HG03139 (cell line): ENCODE measurements at regions not wholly inside any gene's neighbourhood (a gene's known extent, or its start where the extent isn't known, plus 50 kb on each side); places are given as distances from the start of the nearest gene placed in this dataset.
"Not testable (repeated sequence)": the region's sequence is repeated elsewhere in the genome, so short reads cannot be mapped to it uniquely, and the experiment has no call there.

Experiments
- ATAC-seq: cut with Tn5 transposase; IDR thresholded peaks from one replicate; pipeline ENCODE4 v1.9.1; 2021; ENCODE audit not compliant: unreplicated experiment

DNA sequence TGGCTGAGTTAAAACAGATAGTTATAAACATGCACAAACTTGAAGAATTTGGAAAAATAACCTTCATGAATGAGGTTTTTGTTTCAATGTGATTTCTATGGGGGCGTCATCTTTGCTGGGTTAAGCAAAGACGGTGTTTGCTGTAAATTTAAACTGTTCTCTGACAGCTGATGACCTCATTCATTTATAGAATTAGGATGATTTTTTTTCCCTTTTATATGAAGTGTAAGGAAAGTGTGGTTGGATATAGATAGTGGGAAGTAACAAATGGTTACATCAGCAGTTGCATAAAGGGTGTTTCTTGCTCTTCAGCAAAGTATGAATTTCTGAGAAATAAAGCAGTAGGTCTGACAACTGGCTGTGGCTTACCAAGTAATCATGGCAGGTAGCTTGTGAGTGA lies 137.2 kb upstream of the CENPW start:
- no peak for ATAC-seq

DNA sequence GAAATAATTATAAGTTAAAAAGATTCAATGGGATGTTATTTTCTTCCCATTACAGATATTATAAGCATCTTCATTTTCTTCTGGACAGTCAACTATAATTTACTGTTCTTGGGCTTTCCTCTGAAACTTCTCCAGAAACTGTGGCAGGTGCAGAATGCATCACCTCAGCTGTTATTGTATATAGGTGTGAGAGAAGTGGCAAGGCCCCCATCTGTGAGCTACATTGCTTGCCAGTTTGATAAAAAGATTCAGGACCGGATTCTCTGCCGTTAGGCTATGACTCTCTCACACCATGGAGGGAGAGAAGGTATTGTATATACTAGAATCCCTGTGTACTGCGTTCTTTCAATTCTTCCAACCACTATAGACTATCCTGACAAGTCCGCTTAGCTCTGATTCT lies 135.8 kb upstream of the CENPW start:
- ATAC-seq = no peak

DNA sequence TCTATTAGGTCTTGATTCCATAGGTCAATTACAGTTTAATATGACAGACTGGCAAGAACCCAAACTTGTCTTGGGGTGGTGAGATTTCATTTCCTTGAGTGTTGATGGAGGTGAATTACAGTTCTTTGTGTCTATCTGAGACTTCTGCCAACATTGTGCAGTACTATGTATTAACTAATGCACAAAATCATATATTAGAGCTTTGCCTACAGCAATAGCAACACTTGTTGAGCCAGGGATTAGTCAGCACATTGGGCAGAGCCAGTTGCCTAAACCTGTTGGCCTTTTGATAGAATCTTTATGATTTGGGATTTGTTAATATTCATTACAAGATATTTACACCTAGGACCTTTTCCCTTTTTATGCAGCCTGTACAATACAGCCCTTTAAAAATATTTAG lies 135.3 kb upstream of the CENPW start:
- ATAC-seq = no peak

DNA sequence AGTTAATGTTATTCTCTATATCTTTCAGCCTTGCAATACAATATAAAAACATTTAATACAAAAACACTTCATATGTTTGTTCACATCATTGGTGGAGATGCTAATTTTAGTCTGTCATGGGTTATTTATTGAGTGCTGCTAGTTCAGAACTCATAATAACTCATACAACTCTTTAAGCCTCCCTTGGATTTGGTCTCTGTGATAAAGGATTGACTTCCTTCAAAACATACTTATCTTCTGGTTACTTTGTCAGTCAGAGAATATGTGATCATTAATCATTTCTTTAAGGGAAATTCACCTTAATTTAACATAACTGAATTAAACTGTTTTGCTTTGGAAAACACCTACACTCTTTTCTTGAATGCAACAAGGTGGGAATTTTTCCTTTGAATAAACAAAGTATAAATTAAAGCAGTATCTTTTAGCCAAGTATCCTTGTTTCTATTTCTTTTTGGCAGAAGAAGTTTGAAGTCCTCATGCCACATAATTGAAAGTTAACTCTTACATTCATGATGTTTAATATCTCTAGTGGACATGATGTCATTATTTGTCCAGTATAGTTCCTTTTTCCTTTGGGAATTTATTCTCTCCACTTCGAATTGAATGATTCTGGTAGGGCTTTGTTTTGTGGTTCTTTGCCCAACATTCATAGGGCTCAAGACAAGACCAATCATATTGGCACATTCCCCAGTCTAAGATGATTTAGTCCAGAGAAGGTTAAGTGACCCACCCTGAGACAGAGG lies 133.2 kb upstream of the CENPW start:
- ATAC-seq = no peak

DNA sequence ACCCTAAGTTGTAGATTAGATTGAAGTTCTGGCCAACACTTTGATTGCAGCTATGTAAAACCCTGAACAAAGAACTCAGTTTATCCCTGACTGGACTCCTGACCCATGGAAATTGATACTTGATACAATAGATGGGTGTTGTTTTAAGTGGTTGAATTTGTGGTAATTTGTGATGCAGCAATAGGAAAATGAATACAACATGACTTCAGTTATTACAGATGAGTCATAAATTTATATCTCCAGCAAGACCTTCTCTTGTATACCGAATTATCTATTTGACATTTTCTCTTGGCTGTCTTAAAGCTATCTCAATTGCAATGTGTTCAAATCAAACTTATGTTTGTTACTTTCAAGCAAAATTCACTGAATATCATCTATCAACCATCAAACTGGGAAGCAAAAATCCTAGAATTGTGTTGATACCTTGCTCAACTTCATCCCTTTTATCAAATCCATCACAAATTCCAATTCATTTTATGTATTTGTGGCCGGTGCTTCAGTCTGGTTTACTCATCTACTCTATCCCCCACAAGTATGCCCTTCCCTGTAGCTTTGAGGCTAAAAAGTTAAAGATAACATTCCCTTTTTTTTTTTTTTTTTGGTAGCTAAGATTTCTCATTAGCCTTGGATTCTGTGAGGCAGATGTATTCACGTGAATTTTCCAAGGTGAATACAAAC lies 129.4 kb upstream of the CENPW start:
- ATAC-seq = no peak

DNA sequence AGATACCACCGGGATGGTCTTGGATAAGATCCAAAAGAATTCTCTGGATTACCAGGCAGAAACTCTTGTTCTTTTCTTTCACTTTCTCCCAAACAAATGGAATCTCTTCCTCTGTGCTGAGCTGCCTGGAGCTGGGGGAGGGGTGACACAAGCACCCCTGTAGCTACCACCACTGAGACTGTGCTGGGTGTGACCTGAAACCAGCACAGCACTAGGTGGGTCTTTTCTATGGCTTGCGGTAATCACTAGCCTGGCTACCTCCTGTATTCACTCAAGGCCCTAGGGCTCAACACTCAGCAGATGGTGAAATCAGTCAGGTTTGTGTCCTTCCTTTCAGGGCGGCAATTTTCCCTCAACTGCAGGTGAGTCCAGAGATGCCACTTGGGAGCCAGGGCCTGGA lies 122.4 kb upstream of the CENPW start:
- no peak for ATAC-seq

DNA sequence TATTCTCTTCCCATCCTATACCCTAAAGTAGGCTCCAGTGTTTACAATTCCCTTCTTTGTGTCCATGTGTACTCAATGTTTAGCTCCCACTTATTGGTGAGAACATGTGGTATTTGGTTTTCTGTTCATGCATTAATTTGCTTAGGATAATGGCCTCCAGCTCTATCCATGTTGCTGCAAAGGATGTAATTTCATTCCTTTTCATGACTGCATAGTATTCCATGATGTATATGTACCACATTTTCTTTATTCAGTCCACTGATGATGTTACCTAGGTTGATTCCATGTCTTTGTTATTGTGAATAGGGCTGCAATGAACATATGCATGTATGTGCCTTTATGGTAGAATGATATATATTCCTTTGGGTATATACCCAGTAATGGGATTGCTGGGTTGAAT lies 119.0 kb upstream of the CENPW start:
- not testable (repeated sequence) for ATAC-seq

DNA sequence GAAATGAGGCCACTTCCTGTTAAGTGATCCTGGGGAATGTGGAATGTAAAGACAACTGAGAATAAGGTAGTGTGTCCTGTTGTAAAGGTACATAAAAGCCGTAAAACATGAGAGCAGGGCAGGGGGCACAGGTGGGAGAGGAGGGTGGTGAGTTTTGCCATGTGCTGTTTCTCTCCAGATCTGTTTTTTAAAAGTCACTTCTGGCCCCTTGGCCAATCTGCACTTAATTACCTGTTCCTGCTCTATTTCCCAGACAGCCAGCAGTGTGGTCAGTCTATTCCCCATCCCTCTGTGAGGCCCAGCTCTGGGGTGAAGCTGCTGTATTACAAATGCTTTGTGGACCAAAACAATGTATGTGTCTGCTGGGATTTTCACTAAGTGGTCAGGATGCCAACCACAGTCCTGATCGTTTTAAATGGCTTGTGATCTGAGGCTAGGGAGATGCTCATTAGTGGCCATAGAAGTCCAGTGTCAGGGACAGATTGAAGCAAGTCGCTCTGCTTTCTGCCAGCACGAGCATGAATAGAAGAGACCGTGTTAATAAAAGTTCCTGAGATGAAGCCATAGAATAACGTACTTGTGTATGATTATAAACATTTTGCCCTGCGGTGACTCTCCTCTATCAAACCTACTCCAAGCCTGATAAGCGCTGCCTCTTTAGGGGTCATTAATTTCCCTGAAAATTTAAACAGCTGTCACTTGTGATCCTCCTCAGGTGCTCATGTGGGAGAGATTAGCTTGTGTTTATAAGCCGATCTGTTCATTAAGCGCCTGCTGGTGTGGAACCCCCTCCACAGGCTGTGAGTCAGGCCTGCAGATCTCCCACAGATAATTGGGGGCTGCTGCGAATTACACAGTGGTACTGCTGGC lies 111.8 kb upstream of the CENPW start:
- ATAC-seq = no peak

DNA sequence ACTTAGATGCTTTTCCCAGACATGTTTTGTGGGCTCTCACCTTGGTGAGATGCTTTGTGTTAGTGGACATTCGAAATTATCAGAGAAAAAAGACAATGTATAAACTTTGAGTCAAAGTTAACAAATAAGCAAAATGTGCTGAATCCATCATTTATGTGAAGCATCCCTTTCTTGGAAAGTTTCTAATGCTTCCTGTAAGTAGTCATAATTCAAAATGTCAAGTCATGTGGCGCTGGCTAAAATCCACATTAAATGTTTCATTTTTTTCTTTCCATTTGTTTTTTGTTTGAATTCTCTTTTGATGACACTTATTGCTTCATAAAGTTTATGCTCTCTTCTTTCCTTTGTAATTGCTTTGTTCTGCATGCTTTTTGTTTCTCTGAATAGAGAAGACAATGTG lies 107.2 kb upstream of the CENPW start:
- ATAC-seq = no peak

DNA sequence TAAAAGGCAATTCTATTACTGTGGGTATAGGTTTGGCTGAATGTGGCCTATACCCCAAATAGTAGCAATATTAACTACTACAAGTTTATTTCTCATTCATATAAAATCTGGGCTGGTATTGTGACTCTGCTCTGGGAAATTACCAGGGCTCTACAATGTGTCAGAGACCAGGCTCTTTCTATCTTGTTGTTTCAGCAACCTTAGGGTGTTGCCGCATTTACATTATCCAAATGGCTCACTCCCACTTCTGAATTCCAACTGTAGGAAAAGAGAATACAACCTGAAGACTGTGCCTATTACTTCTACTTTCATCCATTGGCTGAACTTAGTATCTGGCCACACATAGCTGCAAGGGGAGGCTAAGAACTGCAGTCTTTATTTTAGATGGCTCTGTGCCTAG lies 106.7 kb upstream of the CENPW start:
- no peak for ATAC-seq

DNA sequence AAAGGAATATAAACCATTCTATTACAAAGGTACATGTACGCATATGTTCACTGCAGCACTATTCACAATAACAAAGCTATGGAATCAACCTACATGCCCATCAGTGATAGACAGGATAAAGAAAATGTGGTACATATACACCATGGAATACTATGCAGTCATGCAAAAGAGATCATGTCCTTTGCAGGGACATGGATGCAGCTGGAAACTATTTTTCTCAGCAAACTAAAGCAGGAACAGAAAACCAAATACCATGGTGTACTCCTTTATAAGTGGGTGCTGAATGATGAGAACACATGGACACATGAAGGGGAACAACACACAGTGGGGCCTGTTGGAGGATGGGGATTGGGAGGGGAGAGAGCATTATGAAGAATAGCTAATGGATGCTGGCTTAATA lies 104.6 kb upstream of the CENPW start:
- ATAC-seq = no peak

DNA sequence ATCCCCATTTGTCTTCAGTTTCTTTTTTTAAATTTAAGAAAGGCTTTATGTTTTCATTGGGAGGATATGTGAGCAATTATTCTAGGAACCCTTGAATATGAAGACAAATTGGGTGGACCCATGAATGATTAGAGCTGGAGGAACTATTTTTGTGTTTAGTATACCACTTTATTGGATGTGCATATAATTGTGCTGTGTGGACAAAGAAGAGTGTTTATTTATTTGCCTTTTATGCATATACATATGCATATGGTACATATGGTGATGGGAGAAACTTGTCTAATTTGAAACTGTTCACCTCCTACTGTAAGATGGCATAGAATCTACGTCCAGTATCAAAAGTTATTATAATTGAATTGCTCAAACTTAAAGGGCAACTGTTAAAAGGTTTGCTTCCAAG lies 94.8 kb upstream of the CENPW start:
- ATAC-seq = no peak

DNA sequence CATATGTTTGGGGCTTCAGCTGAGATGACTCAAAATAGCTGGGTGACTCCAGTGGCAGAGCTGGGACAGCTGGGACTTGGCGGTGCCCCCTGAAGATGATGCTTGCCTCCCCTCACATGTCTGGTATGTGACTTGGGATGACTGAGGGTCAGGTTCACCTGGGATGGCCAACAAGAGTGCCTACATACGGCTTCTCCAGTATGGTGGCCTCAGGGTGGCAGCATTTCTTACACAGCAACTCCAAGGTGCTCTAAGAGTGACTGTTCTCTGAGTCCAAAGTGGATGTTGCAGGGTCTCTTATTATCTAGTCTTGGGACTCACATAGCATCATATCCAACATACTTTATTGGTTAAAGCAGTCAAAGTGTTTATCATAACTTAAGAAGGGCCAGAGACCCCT lies 87.8 kb upstream of the CENPW start:
- ATAC-seq = no peak

DNA sequence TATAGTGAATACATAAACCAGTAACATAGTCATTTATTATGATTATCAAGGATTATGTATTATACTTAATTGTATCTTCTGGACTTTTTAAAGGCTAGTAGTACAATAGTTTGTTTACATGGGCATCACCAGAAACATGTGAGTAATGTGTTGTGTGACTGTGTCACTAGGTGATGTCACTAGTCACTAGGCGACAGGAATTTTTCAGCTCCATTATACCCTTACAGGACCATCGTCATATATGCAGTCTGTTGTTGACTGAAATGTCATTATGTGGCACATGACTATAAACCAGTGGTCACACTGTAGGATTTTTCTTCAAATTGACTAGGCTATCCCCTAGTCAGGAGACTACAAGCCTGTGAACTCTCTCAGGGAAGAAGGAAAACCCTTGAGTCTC lies 86.5 kb upstream of the CENPW start:
- ATAC-seq = no peak

DNA sequence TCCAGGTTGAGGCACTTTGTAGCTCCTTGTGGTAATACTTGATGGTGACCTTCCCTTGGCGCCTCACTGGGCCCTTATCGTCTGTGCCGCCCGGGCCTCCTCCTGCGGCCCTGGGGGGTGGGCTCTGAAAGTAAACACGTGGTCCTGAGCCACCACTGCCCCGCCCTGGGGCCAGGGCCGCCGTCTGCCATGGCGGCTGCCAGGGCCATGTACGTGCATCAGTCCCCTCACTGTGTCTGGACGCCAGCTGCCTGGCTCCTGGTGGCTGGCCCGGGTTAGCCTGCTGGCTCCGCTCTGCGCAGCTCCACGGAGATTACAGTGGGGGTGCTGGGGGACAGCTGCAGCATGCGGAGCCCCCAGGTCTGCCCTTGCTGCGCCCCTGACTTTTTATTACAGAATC lies 81.8 kb upstream of the CENPW start:
- ATAC-seq = no peak

DNA sequence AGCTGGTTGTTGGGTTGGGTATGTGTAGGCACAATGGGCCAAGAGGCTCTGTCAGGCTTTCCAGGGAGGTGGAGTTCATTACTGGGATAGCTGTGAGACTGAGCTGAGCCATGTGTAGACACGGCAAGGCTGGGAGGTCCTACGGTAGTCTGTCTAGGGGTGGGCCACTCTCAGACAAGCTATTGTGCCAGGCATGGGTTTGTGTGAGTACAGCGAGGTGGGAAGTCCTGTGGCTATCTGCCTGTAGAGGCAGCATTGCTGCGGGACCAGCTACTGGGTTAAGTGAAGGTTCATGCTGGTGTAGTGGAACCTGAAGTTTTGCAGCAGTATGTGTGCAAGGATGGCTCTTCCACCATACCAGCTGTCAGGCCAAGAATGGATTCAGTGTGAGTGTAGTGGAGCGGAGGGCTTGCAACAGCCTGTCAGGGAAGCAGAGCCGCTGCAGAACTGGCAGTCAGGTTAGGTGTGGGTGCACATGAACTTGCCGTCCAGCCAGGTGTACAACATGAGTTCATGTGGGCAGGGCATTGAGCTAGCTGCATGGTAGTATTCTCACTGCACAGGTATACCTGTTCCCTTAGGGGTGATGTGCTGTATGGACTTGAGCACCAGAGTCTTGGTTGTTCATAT lies 78.0 kb upstream of the CENPW start:
- ATAC-seq = no peak

DNA sequence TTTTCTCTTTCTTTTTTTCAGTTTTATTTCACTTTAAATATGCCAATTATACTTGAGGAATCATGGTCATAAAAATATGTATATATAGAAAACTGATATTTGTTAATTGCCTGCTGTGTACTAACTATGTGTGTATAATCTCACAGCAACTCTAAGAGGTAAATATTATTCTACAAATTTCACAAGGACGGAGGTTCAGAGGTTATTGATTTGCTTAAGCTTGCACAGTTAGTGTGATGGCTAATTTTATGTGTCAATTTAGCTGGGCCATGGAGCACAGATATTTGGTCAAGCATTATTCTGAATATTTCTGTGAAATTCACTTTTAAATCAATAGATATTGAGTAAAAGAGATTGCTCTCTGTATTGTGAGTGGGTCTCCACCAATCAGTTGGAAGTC lies 75.7 kb upstream of the CENPW start:
- ATAC-seq = no peak

DNA sequence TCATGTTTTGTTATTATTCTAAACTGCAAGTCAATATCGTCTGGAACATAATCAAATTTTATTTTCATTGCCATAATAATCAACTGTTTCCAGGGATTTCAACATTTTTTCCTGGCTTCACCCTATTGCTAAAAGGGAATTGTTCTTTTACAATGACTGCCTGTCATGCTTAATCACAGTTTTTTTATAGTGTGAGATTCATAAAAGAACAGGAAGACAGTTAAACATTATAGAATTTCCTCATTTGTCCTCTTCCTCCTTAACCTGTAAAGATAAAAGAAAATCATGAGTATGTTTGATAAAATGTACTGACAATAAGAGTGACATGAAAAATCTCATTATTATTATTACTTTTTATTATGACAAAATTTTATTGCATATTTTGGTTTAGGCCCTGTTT lies 73.3 kb upstream of the CENPW start:
- no peak for ATAC-seq

DNA sequence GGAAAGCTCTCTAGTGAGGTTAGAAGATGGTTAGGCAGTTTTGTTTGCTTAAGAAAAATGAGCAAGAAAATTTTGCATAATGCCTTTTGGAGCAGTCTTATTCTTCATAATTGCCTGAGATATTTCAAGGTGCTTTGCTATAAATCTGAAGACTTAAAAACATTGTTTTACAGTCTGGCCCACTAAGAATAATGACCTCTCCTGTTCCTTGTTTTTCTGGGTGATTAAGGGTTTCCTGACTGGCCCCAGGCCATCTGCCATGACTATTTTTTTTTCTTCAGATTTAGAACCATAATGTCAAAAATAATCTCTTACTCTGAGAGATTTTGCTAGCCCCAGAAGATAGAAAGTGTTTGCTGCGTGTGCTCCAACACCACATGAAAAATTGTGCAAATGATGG lies 72.3 kb upstream of the CENPW start:
- ATAC-seq = no peak

DNA sequence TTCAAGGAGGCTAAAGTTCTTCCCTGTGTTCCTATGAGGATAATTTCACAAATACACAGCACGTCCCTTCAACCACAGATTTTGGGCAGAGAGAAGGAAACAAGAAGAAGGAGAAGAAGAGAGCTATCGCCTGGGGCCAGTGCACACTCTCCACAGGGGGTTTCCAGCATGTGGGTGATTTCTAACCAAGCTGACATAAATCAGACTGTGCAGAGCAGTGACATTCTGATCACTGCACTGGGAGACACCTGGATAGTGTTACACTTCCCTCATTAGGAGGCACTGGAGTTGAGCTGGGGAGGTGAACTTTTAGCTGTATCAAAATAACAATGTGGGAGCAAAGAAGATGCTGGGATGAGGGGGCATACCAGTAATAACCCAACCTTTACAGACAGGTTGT lies 71.8 kb upstream of the CENPW start:
- no peak for ATAC-seq

DNA sequence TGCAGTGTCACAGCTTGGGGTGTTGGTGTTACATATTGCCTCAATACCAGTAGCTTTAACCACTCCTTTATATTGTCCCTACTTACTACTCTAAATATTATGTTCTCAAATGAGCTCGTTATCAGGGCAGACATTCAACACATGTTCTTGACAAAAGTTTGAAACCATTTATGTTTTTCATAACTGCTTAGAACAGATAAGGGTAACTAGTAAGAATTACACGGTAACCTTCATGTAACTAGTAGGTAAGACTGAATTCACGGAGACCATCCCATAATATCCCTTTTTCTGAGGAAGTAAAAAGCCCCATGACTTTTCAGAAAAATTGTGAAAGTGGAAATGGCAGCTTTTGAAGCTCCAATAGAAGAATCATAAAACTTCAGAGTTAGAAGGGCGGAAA lies 59.6 kb upstream of the CENPW start:
- ATAC-seq = no peak
